HG03378 (cell line): ENCODE measurements at regions not wholly inside any gene's neighbourhood (a gene's known extent, or its start where the extent isn't known, plus 50 kb on each side); places are given as distances from the start of the nearest gene placed in this dataset.
"Not testable (repeated sequence)": the region's sequence is repeated elsewhere in the genome, so short reads cannot be mapped to it uniquely, and the experiment has no call there.

Experiments used
- ATAC-seq: cut with Tn5 transposase; IDR thresholded peaks from one replicate; pipeline ENCODE4 v1.9.1; 2021; ENCODE audit warnings: mild to moderate bottlenecking, moderate library complexity; ENCODE audit not compliant: unreplicated experiment

- no peak for ATAC-seq
Observed at GRCh38 chr4:120636120-120636630, 286.4 kb downstream of the PRDM5 start.

GRCh38 chr4:120633810-120634209 lies 288.7 kb downstream of the PRDM5 start:
- no peak for ATAC-seq

- no peak for ATAC-seq
Observed at GRCh38 chr4:120630427-120630826, 292.1 kb downstream of the PRDM5 start.

DNA sequence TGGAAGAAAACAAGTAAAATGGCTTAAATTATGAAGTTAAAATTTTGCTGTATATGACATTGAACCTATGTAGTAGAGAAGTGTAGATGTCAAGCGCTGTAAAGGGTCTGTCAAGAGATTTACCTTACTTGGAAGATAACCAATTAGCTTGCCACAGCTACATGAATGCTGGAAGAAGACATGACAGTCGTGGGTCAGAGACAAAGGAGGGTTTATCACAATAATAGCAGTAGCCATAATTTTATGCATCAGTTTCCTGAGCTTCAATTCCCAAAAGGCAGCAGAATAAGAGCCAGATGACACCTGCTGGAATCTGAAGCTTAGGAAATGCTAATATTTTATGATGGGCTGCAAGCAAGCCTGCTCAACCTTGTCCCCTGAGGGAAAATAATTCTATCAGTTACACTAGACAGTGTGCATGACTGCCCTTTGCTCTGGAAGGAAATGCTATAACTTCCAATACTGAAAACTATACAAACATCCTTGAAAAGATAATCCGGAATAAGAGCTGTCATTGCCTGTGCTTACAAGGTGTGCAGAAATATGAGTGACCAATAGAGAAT lies 292.9 kb downstream of the PRDM5 start:
- no peak for ATAC-seq

- ATAC-seq, result no peak
Observed at GRCh38 chr4:120622601-120623000, 299.9 kb downstream of the PRDM5 start.

DNA sequence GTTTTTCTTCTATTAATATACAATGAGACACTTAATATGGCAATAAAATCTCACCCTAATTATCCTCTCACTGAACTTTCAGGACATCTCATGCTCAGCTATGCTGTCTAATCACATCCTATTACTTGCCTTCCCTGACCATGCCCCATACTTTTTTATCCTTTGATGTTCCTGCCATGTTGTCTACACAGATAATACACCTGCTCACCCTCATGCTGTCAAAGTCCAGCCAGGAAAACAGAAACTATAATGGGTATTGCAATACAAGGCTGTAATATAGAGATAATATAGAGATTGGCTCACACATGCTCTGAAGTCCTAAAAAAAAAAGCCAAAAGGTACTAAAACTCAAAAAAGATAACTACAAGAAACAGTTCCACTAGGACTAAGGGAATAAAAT lies 305.4 kb downstream of the PRDM5 start:
- no peak for ATAC-seq

- no peak for ATAC-seq
Observed at GRCh38 chr4:120616041-120616440, 306.5 kb downstream of the PRDM5 start.

- no peak for ATAC-seq
Observed at GRCh38 chr4:120613778-120614177, 308.7 kb downstream of the PRDM5 start.

DNA sequence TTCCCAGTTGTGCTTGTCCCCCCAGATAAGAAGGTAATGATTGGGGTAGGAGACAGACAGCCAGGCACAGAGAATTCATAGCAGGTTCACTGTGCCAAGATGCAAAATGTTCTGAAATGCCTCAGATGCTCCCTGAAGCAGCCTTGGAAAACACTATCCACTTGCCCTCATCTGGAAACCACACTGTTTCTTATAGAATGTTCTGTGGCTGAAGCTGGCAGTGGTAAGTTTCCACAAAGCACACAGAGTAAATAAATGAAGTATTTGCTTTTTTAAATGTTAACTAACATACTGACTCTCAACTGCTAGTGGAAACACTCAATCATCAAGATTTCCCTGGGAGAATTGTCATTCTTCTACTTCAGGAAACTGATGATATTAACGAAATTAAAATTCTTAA lies 311.4 kb downstream of the PRDM5 start:
- no peak for ATAC-seq

- ATAC-seq, result no peak
Observed at GRCh38 chr4:120591038-120591437, 331.5 kb downstream of the PRDM5 start.

GRCh38 chr4:120589787-120590186 lies 332.7 kb downstream of the PRDM5 start:
- no peak for ATAC-seq

DNA sequence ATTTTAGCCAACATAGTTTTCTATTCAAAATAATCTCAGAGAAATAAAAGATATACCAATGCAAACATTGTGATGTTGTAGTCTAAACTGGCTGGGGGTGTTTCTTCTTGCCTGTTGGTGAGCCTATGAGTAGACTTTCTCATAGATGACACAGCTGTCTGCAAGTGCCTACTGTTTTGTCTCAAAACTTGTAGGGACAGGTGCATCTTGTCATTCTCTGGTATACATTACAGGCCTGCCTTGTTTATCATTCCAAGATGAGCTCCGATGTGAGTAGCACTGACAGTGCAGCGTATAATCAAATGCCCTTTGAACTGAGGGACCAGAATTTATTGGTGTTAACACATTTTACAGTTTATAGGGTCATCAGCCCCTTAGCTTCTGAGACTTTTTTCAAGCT lies 353.8 kb downstream of the PRDM5 start:
- ATAC-seq, result no peak

DNA sequence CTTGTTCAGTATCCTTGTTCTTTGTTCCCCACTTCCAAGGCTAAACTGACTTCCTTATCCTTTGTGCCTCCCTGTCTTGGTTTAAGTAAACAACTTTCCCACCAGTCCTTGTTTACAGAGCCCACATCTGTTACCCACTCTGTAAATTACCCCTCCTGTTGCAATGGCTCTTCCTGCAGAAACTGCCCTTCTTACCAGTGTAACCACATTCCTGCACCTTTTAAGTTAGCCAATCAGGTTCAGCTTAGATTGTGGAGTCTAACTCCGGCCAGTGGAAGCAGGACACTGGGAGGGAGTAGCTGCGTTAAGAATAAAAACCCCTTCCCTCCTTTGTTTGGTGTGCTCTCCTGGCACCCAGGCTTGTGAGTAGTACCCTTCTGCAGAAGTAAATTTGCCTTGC lies 360.9 kb downstream of the PRDM5 start:
- ATAC-seq, result no peak

DNA sequence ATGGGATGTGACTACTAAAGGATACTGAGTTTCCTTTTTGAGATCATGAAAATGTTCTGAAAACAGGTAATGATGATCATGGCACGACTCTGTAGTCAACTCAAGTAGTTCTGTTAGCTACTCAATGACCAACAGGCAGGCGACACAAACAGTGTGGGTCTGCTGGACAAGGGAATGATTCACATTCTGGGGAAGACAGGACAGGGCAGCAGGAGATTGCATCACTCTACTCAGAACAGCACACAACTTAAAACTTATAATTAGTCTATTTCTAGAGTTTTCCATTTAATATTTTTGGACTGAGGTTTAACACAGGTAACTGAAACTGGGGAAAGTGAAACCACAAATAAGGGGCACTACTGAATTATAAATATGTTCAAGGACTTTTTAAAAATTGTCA lies 365.2 kb downstream of the PRDM5 start:
- no peak for ATAC-seq

DNA sequence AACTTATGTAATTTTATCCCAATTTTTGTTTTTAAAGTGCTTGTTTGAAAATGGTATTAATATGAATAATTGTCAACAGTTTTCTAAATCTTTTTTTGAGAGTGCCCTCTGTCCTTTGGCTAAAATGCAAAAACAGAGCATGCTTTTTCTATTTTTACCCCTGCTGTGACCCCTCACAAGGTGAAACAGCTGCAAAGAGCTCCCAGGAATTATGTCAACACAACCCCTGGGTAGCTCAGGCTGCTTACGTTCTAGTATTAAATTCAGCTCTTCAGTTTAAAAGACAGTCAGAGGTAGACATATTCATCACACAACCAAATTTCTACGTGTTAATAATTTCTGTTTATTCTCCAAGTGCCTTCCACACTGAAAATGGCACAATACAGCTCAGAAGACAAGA lies 367.5 kb downstream of the PRDM5 start:
- ATAC-seq, result no peak

- ATAC-seq, result no peak
Observed at GRCh38 chr4:120554086-120554485, 368.4 kb downstream of the PRDM5 start.

DNA sequence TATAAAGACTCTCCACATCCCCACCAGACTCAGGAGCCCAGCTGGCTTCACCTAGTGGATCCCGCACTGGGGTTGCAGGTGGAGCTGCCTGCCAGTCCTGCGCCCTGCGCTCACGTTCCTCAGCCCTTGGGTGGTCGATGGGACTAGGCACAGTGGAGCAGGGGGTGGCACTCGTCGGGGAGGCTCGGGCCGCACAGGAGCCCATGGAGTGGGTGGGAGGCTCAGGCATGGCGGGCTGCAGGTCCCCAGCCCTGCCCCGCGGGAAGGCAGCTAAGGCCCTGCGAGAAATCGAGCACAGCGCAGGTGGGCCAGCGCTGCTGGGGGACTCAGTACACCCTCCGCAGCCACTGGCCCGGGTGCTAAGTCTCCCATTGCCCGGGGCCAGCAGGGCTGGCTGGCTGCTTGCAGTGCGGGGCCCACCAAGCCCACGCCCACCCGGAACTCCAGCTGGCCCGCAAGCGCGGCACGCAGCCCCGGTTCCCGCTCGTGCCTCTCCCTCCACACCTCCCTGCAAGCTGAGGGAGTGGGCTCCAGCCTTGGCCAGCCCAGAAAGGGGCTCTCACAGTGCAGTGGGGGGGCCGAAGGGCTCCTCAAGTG lies 371.8 kb downstream of the PRDM5 start:
- not testable (repeated sequence) for ATAC-seq

DNA sequence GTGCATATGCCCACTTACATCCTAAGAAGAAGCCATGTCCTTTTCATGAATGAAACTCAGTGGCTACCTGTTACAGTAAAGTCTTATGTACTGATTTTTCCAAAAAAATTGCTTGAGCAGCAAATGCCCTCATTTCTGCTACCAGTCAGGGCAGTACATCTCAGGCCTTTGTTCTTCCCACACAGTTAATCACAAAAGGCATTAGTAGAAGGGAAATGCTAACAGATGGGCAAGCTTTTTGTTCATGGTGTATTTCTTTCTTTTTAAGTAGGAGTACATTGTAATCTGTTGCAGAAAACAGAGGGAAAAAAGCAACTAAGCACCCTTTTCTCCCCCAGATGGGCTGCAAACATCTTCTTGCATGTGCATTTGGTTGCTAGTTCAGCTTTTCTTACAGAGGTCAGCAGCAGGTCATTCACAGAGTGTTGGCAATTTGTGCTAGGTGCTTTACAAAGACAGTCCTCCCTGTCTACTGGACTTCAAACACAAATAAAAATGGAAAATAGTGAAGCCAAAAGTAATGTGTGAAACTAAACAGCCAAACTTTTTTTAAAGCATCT lies 373.4 kb downstream of the PRDM5 start:
- no peak for ATAC-seq

DNA sequence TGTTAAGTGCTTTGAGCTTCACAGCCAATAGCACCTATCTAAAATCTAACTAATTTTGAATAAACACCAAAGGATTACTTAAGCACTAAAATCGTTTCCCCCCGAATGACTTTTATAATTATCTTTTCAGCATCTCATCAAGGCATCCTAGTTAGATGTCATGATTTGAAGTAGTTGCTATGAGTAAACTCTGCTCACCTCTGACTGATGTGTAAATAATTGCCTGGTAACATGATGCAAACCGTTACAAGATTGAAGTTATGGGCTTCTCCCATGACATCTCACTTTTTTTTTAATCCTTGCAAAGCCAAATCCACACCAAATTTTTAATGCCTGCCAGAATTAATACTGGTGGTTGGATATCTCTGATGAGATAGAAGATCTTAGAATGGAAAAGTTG lies 377.1 kb downstream of the PRDM5 start:
- ATAC-seq, result no peak

GRCh38 chr4:120544838-120545237 lies 377.7 kb downstream of the PRDM5 start:
- no peak for ATAC-seq

DNA sequence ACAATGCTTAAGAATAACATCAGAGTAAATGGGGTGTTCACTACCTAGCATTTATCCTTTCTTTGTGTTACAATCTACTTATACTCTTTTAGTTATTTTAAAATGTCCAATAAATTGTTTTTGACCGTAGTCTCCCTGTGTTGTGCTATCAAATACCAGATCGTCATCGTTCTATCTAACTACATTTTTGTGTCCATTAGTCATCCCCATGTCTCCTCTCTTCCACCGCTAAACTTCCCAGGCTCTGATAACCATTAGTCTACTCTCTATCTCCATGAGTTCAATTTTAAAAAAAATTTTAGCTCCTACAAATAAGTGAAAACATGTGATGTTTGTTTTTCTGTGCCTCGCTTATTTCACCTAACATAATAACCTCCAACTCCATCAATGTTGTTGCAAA lies 381.9 kb downstream of the PRDM5 start:
- no peak for ATAC-seq

GRCh38 chr4:120536884-120537283 lies 385.6 kb downstream of the PRDM5 start:
- ATAC-seq, result no peak

- ATAC-seq, result no peak
Observed at GRCh38 chr4:120528428-120528827, 394.1 kb downstream of the PRDM5 start.
